Karpas-422 (cell line): ENCODE measurements at regions not wholly inside any gene's neighbourhood (a gene's known extent, or its start where the extent isn't known, plus 50 kb on each side); places are given as distances from the start of the nearest gene placed in this dataset.

ENCODE experiments used
- DNase-seq: peaks from one replicate; pipeline ENCODE4 v3.0.0-alpha.2; 2015
- H2AFZ ChIP-seq: fragments of 200-600 bp; sonication (generic); 2 replicates; pipeline ENCODE4 v1.6.1; 2014; ENCODE audit warnings: antibody characterized with exemption, low read length, mixed read lengths
- H3K27ac ChIP-seq: fragments of 200-600 bp; sonication (generic); 2 replicates; pipeline ENCODE4 v1.5.1; 2014; ENCODE audit warnings: mild to moderate bottlenecking, low read length, moderate library complexity
- H3K27me3 ChIP-seq: fragments of 200-600 bp; sonication (generic); 2 replicates; pipeline ENCODE4 v1.6.1; 2014; ENCODE audit warnings: low read length, mixed read lengths
- H3K36me3 ChIP-seq: fragments of 200-600 bp; sonication (generic); 2 replicates; pipeline ENCODE4 v1.6.1; 2014; ENCODE audit warnings: low read length, mixed read lengths; ENCODE audit not compliant: insufficient read depth
- H3K4me1 ChIP-seq: fragments of 200-600 bp; sonication (generic); 2 replicates; pipeline ENCODE4 v1.6.1; 2014; ENCODE audit warnings: mild to moderate bottlenecking, low read length, mixed read lengths
- H3K4me2 ChIP-seq: fragments of 200-600 bp; sonication (generic); 2 replicates; pipeline ENCODE4 v1.6.1; 2014; ENCODE audit warnings: low read length, low read depth, mild to moderate bottlenecking; ENCODE audit not compliant: poor library complexity, severe bottlenecking
- H3K4me3 ChIP-seq: fragments of 200-600 bp; sonication (generic); 2 replicates; pipeline ENCODE4 v1.5.1; 2014; ENCODE audit warnings: mild to moderate bottlenecking, antibody characterized with exemption, low read length, mixed read lengths
- H3K79me2 ChIP-seq: fragments of 200-600 bp; sonication (generic); 2 replicates; pipeline ENCODE4 v1.6.1; 2014; ENCODE audit warnings: mild to moderate bottlenecking, low read length, mixed read lengths
- H3K9ac ChIP-seq: fragments of 200-600 bp; sonication (generic); 2 replicates; pipeline ENCODE4 v1.6.0; 2014; ENCODE audit warnings: low read length
- H3K9me2 ChIP-seq: fragments of 200-600 bp; sonication (generic), shearing (Covaris generic); replicated peaks from 2 replicates; pipeline ENCODE4 v1.6.0; 2014; ENCODE audit warnings: mild to moderate bottlenecking, low read length, moderate library complexity; ENCODE audit not compliant: insufficient read depth
- H3K9me3 ChIP-seq: fragments of 300-700, 200-600 bp; sonication (generic); 2 replicates; pipeline ENCODE4 v1.6.1; 2014; ENCODE audit warnings: low read length, mixed read lengths
- H4K20me1 ChIP-seq: fragments of 200-600 bp; sonication (generic); 2 replicates; pipeline ENCODE4 v1.6.1; 2014; ENCODE audit warnings: mild to moderate bottlenecking, antibody characterized with exemption, low read length, low read depth; ENCODE audit not compliant: insufficient read depth

DNA sequence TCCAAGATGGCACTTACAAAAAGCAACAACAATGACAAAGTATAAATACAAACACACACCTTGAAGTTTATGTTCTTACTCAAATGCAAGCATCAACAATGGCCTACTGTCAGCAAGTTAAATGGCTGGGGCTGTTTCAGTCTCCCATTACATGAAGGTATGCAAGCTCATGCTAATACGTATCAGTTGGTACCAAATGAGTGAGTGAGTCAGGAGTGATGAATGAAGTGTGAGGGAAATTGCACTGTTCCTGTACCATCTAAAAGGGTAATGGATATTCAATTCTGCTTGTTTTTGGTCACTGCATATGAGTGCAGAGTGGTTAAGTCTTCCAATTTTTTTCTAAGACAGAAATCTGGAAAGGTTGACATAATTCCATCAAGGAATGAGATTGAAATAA is 964.9 kb downstream of the MAT2B start:
- Histone ChIP-seq H3K9me2 (no peaks in the 10 kb centered on the region), H4K20me1 (no peaks in the 10 kb centered on the region), H3K4me1 (no peaks in the 10 kb centered on the region), H3K79me2 (no peaks in the 10 kb centered on the region), H3K9me3 (no peaks in the 10 kb centered on the region), H2AFZ (no peak overlapping the region), H3K36me3 (no peaks in the 10 kb centered on the region), H3K4me2 (no peak overlapping the region), H3K27me3 (no peaks in the 10 kb centered on the region), H3K4me3 (no peak overlapping the region), H3K9ac (no peak overlapping the region), H3K27ac (no peak overlapping the region)
- DNase-seq, result no peak

DNA sequence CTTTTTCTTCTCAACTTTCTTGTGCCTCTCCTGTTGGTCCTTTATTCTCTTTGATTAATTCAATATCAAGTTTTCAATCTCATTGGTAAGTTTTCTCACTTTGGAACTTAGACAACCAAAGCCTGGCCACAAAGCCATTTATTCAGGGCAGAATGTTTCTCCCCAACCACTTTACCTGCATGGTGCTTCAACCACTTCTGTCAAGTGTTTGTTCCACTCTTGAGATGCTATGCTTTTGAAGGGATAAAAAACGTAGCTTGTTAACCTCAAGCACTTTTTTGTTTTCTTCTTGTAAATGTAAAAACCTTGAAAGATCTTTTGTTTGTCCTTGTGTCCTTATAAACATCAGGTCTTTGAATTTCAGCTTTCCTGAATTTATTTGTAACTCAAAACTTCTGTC is 966.7 kb downstream of the MAT2B start:
- H3K27ac ChIP-seq, result no peak overlapping the region
- H3K36me3 ChIP-seq, result no peaks in the 10 kb centered on the region
- no peaks in the 10 kb centered on the region for H3K9me2 ChIP-seq
- H3K4me1 ChIP-seq, result no peaks in the 10 kb centered on the region
- no peaks in the 10 kb centered on the region for H3K9me3 ChIP-seq
- no peak overlapping the region for H3K4me2 ChIP-seq
- H3K9ac ChIP-seq, result no peak overlapping the region
- DNase-seq, result no peak
- no peak overlapping the region for H2AFZ ChIP-seq
- H3K27me3 ChIP-seq, result no peaks in the 10 kb centered on the region
- H3K4me3 ChIP-seq, result no peak overlapping the region
- H4K20me1 ChIP-seq, result no peaks in the 10 kb centered on the region
- no peaks in the 10 kb centered on the region for H3K79me2 ChIP-seq

DNA sequence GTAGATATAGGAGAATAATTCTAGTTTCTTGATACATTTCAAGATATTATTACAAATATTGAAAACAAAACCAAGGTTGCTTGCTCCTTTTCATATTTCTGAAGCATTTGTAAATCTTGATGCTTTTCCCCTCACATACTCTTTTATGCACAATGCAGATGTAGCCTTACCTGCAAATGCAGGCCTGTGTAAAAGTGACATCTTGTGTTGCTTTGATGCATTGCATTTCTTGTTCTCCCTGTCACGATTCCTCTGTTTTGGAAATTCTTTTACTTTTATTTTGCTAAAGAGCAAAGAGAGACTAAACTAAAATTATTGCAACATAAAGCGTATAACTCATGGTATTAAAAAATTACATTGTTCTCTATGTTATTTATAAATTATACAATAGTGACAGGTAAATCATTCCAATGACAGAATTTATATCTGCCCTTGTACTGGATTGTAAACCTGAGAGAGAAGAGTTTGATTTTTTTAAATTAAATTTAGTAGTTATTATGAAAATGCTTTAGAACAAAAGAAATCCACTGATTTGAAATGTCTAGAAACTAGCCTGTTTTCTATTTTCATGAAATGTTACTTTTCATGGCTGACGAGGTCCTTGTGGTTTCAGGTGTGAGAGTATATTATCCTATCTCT is 970.0 kb downstream of the MAT2B start:
- Histone ChIP-seq H3K9me3 (no peaks in the 10 kb centered on the region), H3K9ac (no peak overlapping the region), H3K27ac (no peak overlapping the region), H3K27me3 (no peaks in the 10 kb centered on the region), H3K9me2 (no peaks in the 10 kb centered on the region), H3K79me2 (no peaks in the 10 kb centered on the region), H4K20me1 (no peaks in the 10 kb centered on the region), H2AFZ (no peak overlapping the region), H3K4me1 (no peaks in the 10 kb centered on the region), H3K4me2 (no peak overlapping the region), H3K4me3 (no peak overlapping the region), H3K36me3 (no peaks in the 10 kb centered on the region)
- DNase-seq, result peak; percentile 59

DNA sequence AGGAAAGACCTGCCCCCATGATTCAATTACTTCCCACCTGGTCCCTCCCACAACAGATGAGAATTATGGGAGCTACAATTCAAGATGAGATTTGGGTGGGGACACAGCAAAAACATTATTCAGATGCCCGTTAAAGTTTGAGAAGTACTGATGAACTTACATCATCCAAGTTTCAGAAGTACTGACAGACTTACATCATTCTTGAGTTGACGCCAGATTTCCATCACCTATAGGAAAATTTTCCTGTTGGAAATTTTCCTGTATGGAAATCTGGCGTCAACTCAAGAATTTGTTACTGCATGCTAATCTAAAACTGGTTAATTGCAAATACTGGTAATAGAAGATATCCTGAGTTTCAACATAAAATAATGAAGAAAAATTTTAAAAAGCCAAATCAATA is 975.9 kb downstream of the MAT2B start:
- no peaks in the 10 kb centered on the region for H4K20me1 ChIP-seq
- DNase-seq, result no peak
- H3K36me3 ChIP-seq, result no peaks in the 10 kb centered on the region
- H3K9me2 ChIP-seq, result no peaks in the 10 kb centered on the region
- H3K9ac ChIP-seq, result no peak overlapping the region
- no peak overlapping the region for H3K4me3 ChIP-seq
- no peaks in the 10 kb centered on the region for H3K79me2 ChIP-seq
- H3K27ac ChIP-seq, result no peak overlapping the region
- no peaks in the 10 kb centered on the region for H3K4me1 ChIP-seq
- H3K27me3 ChIP-seq, result no peaks in the 10 kb centered on the region
- H3K4me2 ChIP-seq, result no peak overlapping the region
- H3K9me3 ChIP-seq, result no peaks in the 10 kb centered on the region; the same call in 1 of the 2 replicates
- no peak overlapping the region for H2AFZ ChIP-seq

DNA sequence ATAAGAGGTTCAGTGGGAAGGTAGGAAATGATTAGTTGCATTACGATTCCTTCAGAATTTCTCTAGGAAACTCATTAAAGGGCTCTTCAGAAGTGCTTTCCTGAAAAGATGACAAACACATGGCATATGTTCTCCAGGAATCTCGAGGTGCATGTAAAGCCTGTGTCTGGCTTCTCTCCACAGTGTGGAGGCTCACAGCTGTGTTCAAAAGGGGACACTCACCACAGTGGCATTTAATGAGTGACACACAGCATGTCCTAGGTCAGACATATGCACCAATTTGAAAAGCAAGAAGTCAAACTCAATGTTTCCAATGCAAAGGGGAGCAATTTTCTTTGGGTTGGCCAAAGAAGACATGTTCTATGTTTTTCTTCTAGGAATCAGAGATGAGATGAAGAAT is 976.9 kb downstream of the MAT2B start:
- no peaks in the 10 kb centered on the region for H3K4me1 ChIP-seq

DNA sequence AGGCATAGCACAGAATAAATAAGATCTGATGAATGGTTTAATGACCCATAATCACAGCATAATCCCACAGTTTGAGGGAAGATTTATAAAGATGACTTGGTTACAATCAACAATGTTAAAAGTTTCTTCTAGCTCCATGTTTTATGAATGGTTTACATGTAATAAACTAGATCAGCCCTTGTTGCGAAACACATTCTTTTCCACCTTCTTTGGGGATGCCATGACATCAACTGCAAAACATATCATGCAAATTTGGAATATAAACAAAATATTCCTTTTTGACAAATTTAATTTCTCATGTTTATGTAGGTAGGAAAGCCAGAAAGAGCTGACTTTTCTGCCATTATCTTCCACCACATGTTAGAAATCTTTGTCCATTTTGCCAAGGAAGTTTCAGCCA is 979.5 kb downstream of the MAT2B start:
- no peak overlapping the region for H3K4me3 ChIP-seq

More for the DNA sequence above, 976.9 kb downstream of the MAT2B start:
- Histone ChIP-seq H3K9me3 (no peaks in the 10 kb centered on the region; the same call in 1 of the 2 replicates), H3K27me3 (no peaks in the 10 kb centered on the region), H3K79me2 (no peaks in the 10 kb centered on the region), H3K4me2 (no peak overlapping the region), H3K9me2 (no peaks in the 10 kb centered on the region), H3K9ac (no peak overlapping the region), H4K20me1 (no peaks in the 10 kb centered on the region), H3K27ac (no peak overlapping the region), H2AFZ (no peak overlapping the region), H3K36me3 (no peaks in the 10 kb centered on the region), H3K4me3 (no peak overlapping the region)
- DNase-seq, result no peak

DNA sequence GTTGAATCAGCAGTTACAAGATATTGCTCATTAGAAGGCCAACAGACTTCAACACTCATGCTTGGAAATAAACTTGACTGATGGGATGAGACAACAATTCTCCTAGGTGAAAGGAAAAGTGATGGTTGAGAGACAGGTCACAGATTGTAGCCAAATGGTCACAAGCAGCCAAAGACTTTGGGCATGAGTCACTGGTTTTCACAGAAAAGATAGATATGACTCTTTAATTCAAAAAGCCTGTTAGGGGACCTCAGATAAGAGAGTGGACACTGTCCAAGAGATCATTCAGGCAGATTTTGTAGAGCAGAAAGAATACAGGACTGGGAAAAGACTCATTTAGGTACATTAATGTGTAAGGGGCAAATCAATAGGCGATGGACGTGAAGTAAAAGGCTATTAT is 982.5 kb downstream of the MAT2B start:
- H3K4me2 ChIP-seq, result no peak overlapping the region
- no peaks in the 10 kb centered on the region for H3K9me2 ChIP-seq
- no peak for DNase-seq
- no peaks in the 10 kb centered on the region for H3K27me3 ChIP-seq
- no peaks in the 10 kb centered on the region; the same call in 1 of the 2 replicates for H3K9me3 ChIP-seq
- no peak overlapping the region for H3K9ac ChIP-seq
- H3K4me1 ChIP-seq, result no peaks in the 10 kb centered on the region
- H3K79me2 ChIP-seq, result no peaks in the 10 kb centered on the region
- H3K27ac ChIP-seq, result no peak overlapping the region
- H3K4me3 ChIP-seq, result no peak overlapping the region
- H3K36me3 ChIP-seq, result no peaks in the 10 kb centered on the region
- H2AFZ ChIP-seq, result no peak overlapping the region
- H4K20me1 ChIP-seq, result no peaks in the 10 kb centered on the region

More for the DNA sequence above, 979.5 kb downstream of the MAT2B start:
- no peaks in the 10 kb centered on the region for H4K20me1 ChIP-seq
- H3K9ac ChIP-seq, result no peak overlapping the region
- H3K36me3 ChIP-seq, result no peaks in the 10 kb centered on the region
- H3K79me2 ChIP-seq, result no peaks in the 10 kb centered on the region
- no peaks in the 10 kb centered on the region for H3K4me1 ChIP-seq
- no peak for DNase-seq
- no peak overlapping the region for H3K27ac ChIP-seq
- H3K4me2 ChIP-seq, result no peak overlapping the region
- H3K27me3 ChIP-seq, result no peaks in the 10 kb centered on the region
- no peak overlapping the region for H2AFZ ChIP-seq
- no peaks in the 10 kb centered on the region; the same call in 1 of the 2 replicates for H3K9me3 ChIP-seq
- no peaks in the 10 kb centered on the region for H3K9me2 ChIP-seq

DNA sequence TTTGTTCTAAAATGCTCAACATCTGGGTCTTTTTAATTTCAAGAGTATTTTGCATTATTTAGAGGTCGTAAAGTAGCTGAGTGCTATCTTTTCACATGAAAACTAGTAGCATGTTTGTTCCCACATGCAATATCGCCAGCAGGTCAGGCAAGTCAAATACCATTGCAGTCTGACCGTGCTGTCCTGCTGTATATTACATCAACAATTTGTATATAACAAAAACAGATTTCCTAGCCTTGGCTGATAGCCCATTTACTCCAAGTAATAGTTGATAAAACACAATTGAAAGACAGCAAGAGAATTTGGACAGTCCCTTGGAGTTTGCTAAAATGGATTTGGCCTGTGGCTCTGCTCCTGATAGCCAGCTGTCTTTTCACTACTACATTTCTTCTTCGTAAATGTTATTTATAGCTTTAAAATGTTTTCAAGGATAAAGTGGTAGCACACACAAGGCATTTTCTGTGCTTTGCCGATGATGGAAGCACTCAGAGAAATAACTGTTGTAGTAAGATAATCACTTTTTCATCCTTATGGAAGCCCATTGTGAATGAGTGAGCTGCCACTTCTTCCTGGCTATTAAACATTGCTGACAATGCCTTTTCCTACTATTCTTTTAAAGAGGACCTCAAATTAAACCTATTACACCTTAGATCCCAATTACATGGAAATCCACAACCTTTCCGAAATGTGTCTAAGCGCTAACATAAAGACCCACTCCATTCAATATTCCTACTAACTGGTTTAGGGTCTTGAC is 992.1 kb downstream of the MAT2B start:
- Histone ChIP-seq H2AFZ (no peak overlapping the region), H3K9me2 (no peaks in the 10 kb centered on the region), H3K9me3 (no peaks in the 10 kb centered on the region), H3K27me3 (no peaks in the 10 kb centered on the region), H3K4me2 (no peak overlapping the region), H3K36me3 (no peaks in the 10 kb centered on the region), H3K79me2 (no peaks in the 10 kb centered on the region), H3K27ac (no peak overlapping the region), H3K4me3 (no peak overlapping the region), H4K20me1 (no peaks in the 10 kb centered on the region), H3K4me1 (no peaks in the 10 kb centered on the region), H3K9ac (no peak overlapping the region)
- DNase-seq, result no peak
